ENCODE measurements at regions not wholly inside any gene's neighbourhood (a gene's known extent, or its start where the extent isn't known, plus 50 kb on each side); places are given as distances from the start of the nearest gene placed in this dataset.

GRCh38 chr13:50740052-50740741, 103.3 kb downstream of the DLEU7 start:
- H3K36me3 ChIP-seq (ENCODE audit: control insufficient read depth in 2 of 2, insufficient read depth in 1 of 2, low read length in 2 of 2), result no peaks in the 10 kb centered on the region
- no peaks in the 10 kb centered on the region for H3K9me3 ChIP-seq (ENCODE audit: control insufficient read depth, insufficient read depth, low read depth, low read length)
- ChIA-PET CTCF (no interaction called here), POLR2A (no interaction called here)
- peak; percentile 39; the same call in 1 of the 2 replicates for TF ChIP-seq ZBTB17 (tag by site-specific recombination; IDR thresholded peaks at IDR 0.05)
- no peak for TF ChIP-seq ZNF37A (tag by site-specific recombination; IDR thresholded peaks at IDR 0.05)
- no peaks in the 10 kb centered on the region for H3K4me1 ChIP-seq (ENCODE audit: control insufficient read depth, insufficient read depth, low read length)
- no peak overlapping the region for H3K4me3 ChIP-seq (ENCODE audit: low read depth, low read length)
- no peak overlapping the region for H3K27ac ChIP-seq (ENCODE audit: extremely low read depth, low read depth, low read length)

- H3K4me1 ChIP-seq (ENCODE audit: control insufficient read depth, insufficient read depth, low read length), result no peaks in the 10 kb centered on the region
- ChIA-PET CTCF (no interaction called here), POLR2A (no interaction called here)
- no peak overlapping the region for H3K27ac ChIP-seq (ENCODE audit: extremely low read depth, low read depth, low read length)
- no peaks in the 10 kb centered on the region for H3K9me3 ChIP-seq (ENCODE audit: control insufficient read depth, insufficient read depth, low read depth, low read length)
- no peak overlapping the region for H3K4me3 ChIP-seq (ENCODE audit: low read depth, low read length)
- no peaks in the 10 kb centered on the region for H3K36me3 ChIP-seq (ENCODE audit: control insufficient read depth in 2 of 2, insufficient read depth in 1 of 2, low read length in 2 of 2)
- TF ChIP-seq, protein P1, sequence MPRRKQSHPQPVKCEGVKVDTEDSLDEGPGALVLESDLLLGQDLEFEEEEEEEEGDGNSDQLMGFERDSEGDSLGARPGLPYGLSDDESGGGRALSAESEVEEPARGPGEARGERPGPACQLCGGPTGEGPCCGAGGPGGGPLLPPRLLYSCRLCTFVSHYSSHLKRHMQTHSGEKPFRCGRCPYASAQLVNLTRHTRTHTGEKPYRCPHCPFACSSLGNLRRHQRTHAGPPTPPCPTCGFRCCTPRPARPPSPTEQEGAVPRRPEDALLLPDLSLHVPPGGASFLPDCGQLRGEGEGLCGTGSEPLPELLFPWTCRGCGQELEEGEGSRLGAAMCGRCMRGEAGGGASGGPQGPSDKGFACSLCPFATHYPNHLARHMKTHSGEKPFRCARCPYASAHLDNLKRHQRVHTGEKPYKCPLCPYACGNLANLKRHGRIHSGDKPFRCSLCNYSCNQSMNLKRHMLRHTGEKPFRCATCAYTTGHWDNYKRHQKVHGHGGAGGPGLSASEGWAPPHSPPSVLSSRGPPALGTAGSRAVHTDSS (tag by site-specific recombination; IDR thresholded peaks at IDR 0.05), result no peak
- no peak for TF ChIP-seq ZFP69B (tag by site-specific recombination; IDR thresholded peaks at IDR 0.05)
- no peak for TF ChIP-seq ZNF645 (tag by site-specific recombination; IDR thresholded peaks at IDR 0.05)
- no peak for TF ChIP-seq PRDM1 (tag by site-specific recombination; IDR thresholded peaks at IDR 0.05)
- TF ChIP-seq, protein P2, sequence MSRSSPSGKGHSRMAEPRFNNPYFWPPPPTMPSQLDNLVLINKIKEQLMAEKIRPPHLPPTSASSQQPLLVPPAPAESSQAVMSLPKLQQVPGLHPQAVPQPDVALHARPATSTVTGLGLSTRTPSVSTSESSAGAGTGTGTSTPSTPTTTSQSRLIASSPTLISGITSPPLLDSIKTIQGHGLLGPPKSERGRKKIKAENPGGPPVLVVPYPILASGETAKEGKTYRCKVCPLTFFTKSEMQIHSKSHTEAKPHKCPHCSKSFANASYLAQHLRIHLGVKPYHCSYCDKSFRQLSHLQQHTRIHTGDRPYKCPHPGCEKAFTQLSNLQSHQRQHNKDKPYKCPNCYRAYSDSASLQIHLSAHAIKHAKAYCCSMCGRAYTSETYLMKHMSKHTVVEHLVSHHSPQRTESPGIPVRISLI (tag by site-specific recombination; IDR thresholded peaks at IDR 0.05), result no peak
- TF ChIP-seq ZNF274 (IDR thresholded peaks at IDR 0.05; ENCODE audit: low read length), result no peak
- TF ChIP-seq ZNF274 (tag by site-specific recombination; IDR thresholded peaks at IDR 0.05; ENCODE audit: borderline replicate concordance), result no peak
- TF ChIP-seq, protein P3, sequence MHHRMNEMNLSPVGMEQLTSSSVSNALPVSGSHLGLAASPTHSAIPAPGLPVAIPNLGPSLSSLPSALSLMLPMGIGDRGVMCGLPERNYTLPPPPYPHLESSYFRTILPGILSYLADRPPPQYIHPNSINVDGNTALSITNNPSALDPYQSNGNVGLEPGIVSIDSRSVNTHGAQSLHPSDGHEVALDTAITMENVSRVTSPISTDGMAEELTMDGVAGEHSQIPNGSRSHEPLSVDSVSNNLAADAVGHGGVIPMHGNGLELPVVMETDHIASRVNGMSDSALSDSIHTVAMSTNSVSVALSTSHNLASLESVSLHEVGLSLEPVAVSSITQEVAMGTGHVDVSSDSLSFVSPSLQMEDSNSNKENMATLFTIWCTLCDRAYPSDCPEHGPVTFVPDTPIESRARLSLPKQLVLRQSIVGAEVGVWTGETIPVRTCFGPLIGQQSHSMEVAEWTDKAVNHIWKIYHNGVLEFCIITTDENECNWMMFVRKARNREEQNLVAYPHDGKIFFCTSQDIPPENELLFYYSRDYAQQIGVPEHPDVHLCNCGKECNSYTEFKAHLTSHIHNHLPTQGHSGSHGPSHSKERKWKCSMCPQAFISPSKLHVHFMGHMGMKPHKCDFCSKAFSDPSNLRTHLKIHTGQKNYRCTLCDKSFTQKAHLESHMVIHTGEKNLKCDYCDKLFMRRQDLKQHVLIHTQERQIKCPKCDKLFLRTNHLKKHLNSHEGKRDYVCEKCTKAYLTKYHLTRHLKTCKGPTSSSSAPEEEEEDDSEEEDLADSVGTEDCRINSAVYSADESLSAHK (tag by site-specific recombination; IDR thresholded peaks at IDR 0.05), result no peak
- TF ChIP-seq ZNF692 (tag by site-specific recombination; IDR thresholded peaks at IDR 0.05), result no peak
- no peak for TF ChIP-seq ZNF221 (tag by site-specific recombination; IDR thresholded peaks at IDR 0.05; ENCODE audit: borderline replicate concordance)
- no peak for TF ChIP-seq ZNF280C (tag by site-specific recombination; IDR thresholded peaks at IDR 0.05)
- no peak for TF ChIP-seq ZBTB7A (tag by site-specific recombination; IDR thresholded peaks at IDR 0.05; ENCODE audit: low read depth)
- TF ChIP-seq GLI4 (tag by site-specific recombination; IDR thresholded peaks at IDR 0.05), result no peak
- TF ChIP-seq, protein P4, sequence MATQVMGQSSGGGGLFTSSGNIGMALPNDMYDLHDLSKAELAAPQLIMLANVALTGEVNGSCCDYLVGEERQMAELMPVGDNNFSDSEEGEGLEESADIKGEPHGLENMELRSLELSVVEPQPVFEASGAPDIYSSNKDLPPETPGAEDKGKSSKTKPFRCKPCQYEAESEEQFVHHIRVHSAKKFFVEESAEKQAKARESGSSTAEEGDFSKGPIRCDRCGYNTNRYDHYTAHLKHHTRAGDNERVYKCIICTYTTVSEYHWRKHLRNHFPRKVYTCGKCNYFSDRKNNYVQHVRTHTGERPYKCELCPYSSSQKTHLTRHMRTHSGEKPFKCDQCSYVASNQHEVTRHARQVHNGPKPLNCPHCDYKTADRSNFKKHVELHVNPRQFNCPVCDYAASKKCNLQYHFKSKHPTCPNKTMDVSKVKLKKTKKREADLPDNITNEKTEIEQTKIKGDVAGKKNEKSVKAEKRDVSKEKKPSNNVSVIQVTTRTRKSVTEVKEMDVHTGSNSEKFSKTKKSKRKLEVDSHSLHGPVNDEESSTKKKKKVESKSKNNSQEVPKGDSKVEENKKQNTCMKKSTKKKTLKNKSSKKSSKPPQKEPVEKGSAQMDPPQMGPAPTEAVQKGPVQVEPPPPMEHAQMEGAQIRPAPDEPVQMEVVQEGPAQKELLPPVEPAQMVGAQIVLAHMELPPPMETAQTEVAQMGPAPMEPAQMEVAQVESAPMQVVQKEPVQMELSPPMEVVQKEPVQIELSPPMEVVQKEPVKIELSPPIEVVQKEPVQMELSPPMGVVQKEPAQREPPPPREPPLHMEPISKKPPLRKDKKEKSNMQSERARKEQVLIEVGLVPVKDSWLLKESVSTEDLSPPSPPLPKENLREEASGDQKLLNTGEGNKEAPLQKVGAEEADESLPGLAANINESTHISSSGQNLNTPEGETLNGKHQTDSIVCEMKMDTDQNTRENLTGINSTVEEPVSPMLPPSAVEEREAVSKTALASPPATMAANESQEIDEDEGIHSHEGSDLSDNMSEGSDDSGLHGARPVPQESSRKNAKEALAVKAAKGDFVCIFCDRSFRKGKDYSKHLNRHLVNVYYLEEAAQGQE (tag by site-specific recombination; IDR thresholded peaks at IDR 0.05), result no peak
- no peak for TF ChIP-seq ZNF639 (tag by site-specific recombination; IDR thresholded peaks at IDR 0.05)
- TF ChIP-seq OVOL3 (tag by site-specific recombination; IDR thresholded peaks at IDR 0.05), result no peak
- no peak for TF ChIP-seq ZBTB20 (tag by site-specific recombination; IDR thresholded peaks at IDR 0.05)
These were observed 101.1 kb downstream of the DLEU7 start for GRCh38 chr13:50742353-50742752.

Data from HEK293 (cell line).